NCI-H446 treated with DMSO at 0.1 percent for 48 hours (cell line): ENCODE measurements at regions not wholly inside any gene's neighbourhood (a gene's known extent, or its start where the extent isn't known, plus 50 kb on each side); places are given as distances from the start of the nearest gene placed in this dataset.

Source experiments
- DNase-seq: peaks from one replicate; lab custom pipeline; 2025; lab: John Stamatoyannopoulos, UW

DNA sequence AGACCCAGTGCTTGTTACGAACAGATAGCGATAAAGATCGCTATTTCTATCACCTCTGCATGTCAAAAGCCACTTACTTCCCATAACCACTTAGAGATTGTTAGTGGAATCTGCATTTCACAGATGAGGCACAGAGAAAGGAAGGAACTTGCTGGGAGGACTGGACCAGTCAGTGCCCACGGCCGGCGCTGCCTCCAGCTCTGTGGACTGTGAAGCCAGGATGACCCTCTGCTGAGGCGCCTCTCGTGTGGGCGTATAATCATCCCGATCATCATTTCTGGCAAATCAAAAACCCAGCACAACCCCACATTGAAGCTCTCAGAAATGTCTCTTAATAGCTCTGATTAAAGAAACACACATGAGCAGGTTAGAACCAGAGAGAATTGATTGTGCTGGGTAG lies 61.5 kb upstream of the ADRA2C start:
- no peak for DNase-seq

- no peak for DNase-seq
These were observed 62.3 kb upstream of the ADRA2C start for GRCh38 chr4:3703677-3704521.

DNA sequence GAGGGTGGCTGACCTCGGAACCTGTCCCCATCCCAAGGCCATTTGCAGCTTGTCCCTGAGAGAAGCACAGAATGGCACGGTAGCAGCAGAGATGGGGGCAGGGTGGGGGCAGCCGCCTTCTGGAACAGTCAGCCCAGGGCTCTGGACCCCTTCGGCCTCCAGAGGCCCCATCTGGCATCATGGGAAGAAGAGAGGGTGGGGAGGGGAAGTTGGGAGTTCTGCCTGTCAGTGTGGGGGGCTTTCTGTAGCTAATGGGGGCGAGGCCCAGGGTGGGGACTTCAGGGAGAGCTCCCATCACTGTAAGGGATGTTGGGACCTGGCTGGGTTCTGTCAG lies 62.9 kb upstream of the ADRA2C start:
- DNase-seq: no peak

- DNase-seq: no peak
These were observed 63.5 kb upstream of the ADRA2C start for GRCh38 chr4:3702561-3703221.

GRCh38 chr4:3701736-3702560 lies 64.2 kb upstream of the ADRA2C start:
- no peak for DNase-seq

DNA sequence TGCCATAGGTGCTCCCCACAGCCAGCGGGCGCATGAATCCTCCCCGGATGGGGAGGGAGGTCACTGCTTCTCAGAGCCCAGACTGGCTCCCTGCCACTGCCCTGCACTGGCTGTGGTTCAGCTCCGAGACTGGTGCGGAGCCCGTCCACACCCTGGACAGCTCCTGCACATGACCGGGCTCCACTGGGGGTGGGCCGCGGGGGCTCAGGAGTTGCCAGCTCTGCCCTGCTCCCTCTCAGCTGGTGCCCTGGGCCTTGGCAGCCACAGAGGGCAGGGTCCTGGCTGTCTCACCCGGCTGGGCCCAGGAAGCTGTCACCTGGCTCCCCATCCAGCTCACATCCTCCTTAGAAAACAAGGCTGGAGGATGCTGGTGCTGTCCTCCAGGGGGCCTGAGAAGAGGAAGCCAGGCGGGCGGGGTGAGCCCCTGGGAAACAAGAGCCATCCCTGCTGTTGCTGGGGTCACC lies 64.9 kb upstream of the ADRA2C start:
- DNase-seq: no peak

- no peak for DNase-seq
These were observed 65.4 kb upstream of the ADRA2C start for GRCh38 chr4:3700736-3701135.

DNA sequence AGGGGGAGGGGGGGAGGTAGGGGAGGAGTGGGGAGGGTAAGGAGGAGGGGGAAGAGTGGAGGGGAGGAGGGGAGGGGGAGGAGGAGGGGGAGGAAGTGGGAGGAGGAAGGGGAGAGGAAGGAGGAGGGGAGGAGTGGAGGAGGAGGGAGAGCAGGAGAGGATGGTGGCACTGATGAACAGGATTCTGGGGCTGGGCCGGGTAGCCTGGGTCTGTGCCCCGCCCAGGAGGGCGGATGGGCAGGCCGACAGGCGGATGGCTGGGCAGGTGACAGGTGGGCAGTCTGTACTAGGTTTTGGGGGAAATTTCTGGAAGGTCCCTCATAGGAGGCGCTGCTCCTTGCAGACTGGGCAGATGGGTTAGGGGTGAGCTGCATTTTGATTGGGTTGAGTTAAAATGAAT lies 66.0 kb upstream of the ADRA2C start:
- no peak for DNase-seq

DNA sequence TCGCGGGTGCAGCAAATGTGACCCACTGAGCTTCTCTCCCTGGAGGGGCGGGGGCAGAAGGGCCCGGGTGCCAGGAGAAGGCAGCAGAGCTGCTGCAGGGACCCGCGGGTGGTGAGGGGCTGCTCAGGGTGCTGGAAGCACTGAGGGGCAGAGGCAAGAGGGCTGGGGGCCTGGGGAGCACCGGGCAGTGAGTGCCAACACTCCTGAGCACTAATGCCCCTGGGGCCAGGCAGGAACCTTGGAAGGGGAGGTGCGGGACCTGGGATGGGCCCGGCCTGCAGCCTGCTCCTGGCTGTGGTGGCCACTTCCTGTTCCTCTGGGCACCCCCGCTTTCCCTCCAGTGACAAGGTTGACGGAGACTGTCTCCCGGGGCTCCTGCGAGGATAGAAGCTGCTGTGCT lies 66.5 kb upstream of the ADRA2C start:
- DNase-seq: no peak

DNA sequence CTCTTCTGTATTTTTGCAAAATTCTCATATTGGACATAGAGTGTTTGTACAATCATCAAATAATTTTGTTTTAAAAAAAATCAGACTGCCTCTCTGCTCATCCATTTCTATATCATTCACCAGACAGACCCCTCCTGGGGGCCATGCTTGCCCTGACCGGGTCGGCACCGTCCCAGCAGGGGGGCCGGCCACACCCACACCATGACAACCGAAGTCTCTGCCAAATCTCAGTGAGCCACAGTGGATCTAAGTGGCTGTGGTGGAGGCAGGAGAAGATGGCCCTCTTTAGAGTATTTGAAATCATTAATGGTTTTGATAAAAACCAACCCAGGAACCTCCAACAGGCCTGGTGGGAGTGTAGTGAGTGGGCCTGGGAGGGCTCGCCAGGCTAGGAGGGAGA lies 66.9 kb upstream of the ADRA2C start:
- no peak for DNase-seq

- no peak for DNase-seq
These were observed 69.2 kb upstream of the ADRA2C start for GRCh38 chr4:3697033-3697432.

DNA sequence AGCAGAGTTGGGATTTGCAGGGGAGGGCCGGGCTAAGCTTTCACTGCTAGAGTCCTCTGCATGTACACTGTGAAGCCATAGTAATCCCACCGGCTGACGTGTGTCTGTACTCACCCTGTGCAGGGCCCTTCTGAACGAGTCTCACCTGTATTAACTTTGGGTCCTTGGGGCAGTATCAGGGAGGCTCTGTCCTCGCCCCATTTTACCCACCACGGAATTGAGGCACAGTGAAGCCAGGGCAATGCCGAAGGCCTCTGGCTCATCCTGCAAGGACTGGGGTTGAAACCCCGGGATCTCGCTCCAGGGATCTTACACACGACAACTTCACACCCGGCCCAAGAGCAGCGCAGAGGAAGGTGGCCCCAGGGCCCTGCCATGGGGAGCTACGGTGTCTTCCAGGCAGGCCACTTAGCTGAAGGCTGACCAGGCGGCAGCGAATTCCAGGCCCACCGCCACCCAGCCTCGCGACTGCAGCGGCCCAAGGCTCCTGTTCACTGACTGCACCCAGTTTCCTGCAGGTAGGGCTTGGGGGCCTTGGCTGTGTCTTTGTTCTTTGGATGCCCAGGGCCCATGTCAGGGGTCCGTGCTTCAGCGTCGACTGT lies 75.5 kb upstream of the ADRA2C start:
- DNase-seq: no peak

DNA sequence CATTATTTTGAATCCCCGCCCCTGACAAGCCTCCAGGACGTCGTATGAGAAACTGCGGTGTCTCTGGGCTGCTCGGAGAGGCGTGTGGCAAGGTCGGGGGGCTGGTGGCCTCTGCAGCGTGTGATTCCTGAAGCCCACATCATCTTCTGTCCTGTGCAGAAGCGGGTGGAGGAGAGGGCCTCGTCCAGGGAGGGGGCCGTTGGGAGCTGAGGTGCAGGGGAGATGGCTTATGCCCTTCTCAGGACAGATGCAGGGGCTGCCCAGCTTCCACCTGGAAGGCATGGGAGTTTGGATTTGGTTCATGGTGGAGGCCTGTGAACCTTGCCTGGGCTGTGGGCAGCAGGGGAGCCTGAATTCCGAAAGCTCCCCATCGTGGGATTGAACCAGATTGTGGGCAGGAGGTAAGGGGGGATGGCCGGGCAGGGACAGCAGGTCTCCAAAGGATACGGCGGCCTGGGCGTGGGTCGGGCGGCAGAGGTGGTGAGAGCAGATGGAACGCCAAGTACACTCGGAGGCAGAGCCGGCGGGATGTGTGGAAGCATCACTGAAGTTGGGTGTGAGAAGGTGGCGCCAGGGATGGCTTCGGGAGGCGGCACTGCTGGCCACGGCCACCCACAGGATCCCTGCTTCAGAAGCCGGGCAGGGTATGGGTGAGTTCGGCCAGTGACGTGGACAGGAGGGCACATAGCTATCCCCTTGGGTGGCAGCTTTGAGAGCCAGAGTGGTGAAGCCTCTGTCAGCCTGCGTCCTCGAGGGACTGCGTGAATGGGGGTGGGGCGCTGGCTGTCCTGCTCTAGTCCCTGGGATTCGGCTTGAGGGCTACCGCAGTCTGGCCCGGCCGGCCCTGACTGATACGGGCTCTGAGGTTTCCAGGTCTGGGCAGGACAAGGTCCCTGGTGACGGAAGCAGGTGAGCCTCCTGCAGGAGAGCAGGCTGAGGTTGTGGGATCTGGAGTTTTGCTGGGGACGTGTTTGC lies 76.3 kb upstream of the ADRA2C start:
- no peak for DNase-seq

- no peak for DNase-seq
These were observed 77.2 kb upstream of the ADRA2C start for GRCh38 chr4:3689006-3689405.

DNA sequence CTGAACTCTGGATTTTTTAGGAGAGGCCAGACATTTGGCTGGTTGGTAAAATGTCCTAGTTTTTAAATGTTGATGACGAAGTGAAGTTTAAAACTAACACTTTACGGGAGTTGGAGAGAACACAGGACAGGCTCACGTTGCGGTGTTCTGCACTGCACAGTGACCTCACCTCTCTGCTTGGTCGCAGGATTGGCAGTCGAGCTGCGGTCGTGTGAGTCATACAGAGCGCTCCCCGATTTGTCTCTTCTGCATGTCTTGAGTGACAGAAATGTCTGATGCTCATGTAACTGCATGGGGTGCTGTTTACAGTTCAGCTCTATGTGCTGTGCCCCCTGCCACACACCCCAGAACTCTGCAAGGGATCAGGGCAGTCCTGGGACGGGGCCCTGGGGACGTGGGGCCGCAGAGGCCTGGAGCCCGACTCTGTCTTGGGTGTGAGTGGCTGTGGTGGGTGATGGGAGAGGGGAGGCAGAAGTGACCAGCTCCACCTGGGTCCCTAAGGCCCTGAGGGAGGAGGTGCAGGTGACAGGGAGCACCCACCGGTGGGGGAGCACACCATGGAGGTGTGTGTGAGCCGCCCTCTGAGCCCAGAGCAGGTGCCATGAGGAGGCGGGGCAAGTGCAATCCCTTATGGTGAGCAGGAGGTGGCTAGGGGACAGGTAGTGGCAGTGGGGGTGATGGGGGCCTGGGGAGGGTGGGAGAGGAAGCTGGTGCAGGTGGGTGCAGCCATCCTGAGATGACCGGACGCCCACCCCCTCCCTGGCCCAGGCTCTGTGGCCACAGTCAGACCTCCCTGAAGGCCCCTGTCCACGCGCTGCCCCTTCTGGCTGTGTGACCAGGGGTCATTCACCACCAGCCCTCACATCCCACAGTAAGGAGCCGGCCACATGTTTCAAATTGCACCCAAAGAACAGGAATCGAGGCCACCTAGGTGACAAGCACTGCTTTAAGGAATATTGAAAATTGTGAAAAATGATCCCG lies 77.9 kb upstream of the ADRA2C start:
- no peak for DNase-seq

GRCh38 chr4:3687538-3687937 lies 78.6 kb upstream of the ADRA2C start:
- DNase-seq: no peak

- no peak for DNase-seq
These were observed 79.4 kb upstream of the ADRA2C start for GRCh38 chr4:3686753-3687152.

DNA sequence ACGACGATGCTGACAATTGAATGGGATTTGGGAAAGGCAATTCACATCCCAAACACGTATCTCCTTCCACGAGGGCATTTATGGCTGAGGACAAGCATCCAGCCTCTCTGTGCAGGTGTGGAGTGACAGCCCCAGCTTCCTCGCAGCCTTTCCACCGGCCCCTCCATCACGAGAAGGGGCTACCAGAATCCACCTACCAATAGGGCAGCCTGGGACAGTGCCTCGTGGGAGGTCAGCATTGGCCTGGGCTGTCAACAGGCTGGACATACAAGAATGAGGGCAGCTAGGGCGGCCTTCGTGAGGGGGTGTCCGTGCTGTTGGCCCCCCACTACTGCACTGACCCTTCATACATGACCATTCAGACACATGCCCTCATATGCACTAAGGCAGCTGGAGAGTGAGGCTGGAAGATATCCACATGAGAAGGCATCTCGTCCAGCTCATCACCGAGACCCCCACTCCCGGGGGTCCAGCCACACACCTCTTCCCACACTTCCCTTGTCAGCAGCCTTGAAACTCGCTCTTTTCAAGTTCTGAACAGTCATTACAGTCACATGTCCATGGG lies 81.0 kb upstream of the ADRA2C start:
- DNase-seq: no peak

- no peak for DNase-seq
These were observed 81.6 kb upstream of the ADRA2C start for GRCh38 chr4:3684546-3684945.
